LNCAP (cell line): ENCODE measurements at regions not wholly inside any gene's neighbourhood (a gene's known extent, or its start where the extent isn't known, plus 50 kb on each side); places are given as distances from the start of the nearest gene placed in this dataset.

Experiments
- CTCF ChIP-seq: fragments of 450-650 bp; IDR thresholded peaks from 2 replicates; pipeline ENCODE4 v1.5.1; 2017; ENCODE audit warnings: mild to moderate bottlenecking

GRCh38 chr15:29356786-29357185, 87.2 kb upstream of the NSMCE3 start:
- TF ChIP-seq CTCF = no peak

- no peak for TF ChIP-seq CTCF
These were observed 85.9 kb upstream of the NSMCE3 start for GRCh38 chr15:29355477-29355876.

- no peak for TF ChIP-seq CTCF
These were observed 82.8 kb upstream of the NSMCE3 start for GRCh38 chr15:29352402-29352801.

GRCh38 chr15:29349196-29349595, 79.6 kb upstream of the NSMCE3 start:
- TF ChIP-seq CTCF = no peak

- no peak for TF ChIP-seq CTCF
These were observed 78.8 kb upstream of the NSMCE3 start for GRCh38 chr15:29348336-29348914.

GRCh38 chr15:29346998-29347397, 77.4 kb upstream of the NSMCE3 start:
- TF ChIP-seq CTCF = no peak

GRCh38 chr15:29345549-29346525, 76.2 kb upstream of the NSMCE3 start:
- TF ChIP-seq CTCF = no peak
